Epithelial cell of prostate (primary cell): ENCODE measurements at regions not wholly inside any gene's neighbourhood (a gene's known extent, or its start where the extent isn't known, plus 50 kb on each side); places are given as distances from the start of the nearest gene placed in this dataset.
"Not testable (repeated sequence)": the region's sequence is repeated elsewhere in the genome, so short reads cannot be mapped to it uniquely, and the experiment has no call there.

Experiments used
- DNase-seq: peaks from one replicate; pipeline ENCODE4 v3.0.0-alpha.2; 2011; ENCODE audit warnings: low read depth, low spot score
- H3K27ac ChIP-seq: fragments of 450-650 bp; 2 replicates; pipeline ENCODE4 v1.5.1; 2017; ENCODE audit warnings: mild to moderate bottlenecking

DNA sequence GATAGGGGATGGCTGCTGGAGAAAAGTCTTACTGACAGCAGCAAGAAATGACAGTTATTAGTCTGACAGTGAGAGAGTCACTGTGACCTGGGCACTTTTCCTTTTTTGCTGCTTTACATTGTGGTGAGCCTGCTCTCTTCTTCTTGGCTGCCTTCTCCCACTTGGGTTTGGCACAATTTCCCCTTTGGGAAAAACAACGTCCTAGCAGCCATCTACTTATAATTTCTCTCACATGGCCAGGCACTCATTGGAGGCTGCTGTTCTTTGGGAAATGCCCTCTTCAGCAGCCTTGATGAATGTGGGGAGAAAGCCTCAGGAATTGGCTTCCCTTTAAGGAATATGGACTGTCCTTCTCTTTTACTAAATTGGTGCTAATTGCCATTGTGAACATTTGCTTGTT is 60.4 kb upstream of the SLC1A4 start:
- DNase-seq, result no peak
- H3K27ac ChIP-seq, result no peak overlapping the region

DNA sequence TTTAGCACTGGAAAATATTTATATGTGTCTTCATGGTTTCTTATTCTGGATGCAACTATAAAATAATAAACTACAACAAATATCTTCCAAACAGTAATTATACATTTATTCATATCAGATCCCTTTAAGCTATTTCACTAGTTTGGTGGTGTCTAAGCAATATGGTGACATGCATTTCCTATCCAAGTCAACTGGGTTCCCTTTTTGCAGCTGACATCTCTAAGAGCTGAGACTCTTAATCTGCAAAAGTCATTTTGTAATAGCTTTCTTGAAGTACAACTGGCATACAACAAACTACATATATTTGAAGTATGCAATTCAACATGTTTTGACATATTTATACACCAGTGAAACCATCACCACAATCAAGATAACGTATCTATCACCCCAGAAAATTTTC is 59.9 kb upstream of the SLC1A4 start:
- no peak for DNase-seq
- no peak overlapping the region for H3K27ac ChIP-seq

DNA sequence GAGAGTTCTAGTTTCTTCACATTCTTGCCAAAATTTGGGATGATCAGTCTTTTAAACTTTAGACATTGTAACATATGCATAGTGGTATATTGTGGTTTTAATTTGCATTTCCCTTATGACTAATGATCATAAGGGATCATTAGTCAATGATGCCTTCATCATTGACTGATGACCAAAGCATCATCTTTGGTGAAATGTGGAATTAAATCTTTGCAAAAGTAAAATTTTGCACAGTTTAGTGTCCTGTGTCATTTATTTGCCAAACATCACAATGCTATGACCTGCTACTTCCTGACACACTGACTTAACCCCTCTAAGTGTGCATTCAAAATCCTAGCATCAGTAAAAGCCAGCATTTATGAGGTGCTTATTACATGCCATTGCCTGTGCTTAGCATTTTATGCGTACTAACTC is 58.9 kb upstream of the SLC1A4 start:
- no peak overlapping the region for H3K27ac ChIP-seq
- DNase-seq, result no peak

DNA sequence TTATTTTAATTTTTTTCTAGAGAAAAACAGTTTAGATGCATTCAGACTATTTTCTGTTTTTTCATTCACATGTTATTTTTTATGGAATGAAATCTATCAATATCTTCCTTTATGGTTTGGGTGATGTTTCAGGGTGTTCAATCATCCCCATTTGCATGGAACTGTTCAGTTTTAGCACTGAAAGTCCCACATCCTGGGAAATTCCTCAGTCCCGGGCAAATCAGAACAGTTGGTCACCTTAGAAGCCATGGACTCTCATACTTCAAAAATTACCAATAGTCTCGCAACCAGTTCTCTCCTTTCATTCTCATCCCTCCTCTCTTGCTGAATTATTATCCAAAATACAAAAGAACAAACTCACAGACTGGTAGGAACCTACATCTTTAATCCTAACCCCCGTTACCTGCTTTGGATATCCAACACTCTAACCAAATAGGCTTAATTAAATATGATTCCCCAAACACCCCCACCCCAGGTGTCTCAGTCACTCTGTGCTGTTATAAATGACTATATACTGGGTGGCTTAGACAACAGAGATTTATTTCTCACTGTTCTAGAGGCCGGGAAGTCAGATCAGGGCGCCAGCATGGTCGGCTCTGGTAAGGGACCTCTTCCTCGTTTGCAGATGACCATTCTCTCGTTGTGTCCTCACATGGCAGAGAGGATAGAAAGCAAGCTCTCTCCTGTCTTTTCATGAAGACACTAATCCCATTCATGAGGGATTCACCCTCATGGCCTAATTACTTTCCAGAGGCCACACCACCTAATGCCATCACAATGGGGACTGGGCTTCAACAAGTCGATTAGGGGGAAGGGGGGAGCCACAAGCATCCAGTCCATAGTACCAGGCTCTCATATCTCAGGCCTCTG is 57.7 kb upstream of the SLC1A4 start:
- DNase-seq, result no peak
- no peak overlapping the region for H3K27ac ChIP-seq

DNA sequence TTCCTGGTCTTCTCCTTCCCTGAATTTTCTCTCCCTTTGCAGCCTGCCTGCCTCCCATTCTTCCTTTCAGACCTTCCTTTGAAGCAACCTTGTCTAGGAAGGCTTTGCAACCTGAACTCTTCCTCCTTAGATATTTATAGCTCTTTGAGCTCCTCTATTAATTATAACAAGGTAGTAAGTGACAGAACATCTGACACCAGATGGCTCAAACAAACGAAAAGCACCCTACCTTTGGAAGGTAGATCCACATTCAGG is 57.2 kb upstream of the SLC1A4 start:
- H3K27ac ChIP-seq, result no peak overlapping the region

DNA sequence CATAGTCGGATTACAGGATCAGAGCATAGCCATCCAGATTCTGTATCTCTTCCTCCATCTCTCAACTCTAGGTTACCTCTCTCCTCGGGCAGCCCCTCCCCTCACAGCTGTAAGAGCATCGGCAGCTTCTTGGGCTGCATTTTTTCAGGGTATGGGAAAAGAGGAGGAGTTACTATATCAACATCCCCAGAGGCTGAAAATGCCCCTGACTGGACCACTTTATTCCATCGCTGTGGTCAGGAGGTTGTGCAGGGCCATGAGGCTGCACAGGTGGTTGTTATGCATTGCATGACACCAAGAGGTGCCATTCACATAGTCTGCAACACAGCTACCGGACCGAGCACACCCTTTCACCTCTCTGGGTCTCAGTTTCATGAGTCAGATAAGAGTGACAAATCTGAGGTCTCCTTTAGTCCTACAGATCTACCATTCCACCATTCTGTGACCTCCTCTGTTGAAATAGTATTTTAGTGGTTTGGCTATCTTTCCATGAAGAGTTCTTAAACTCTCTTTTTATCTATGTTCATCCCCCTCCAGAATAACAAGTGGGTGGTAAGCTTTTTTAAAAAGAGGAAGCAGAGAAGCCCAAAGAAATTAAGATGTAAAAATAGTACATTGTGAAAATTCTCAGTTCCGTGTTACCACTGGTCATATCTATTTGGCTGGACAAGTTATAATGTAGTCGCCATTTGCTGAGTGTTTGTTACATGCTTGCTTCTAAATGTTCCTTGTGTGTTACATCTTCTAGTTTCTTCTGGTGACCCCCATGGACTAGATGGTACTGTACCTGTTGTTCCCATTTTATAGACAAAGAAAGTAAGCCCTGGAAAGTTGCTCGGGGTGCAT is 56.6 kb upstream of the SLC1A4 start:
- no peak for DNase-seq
- H3K27ac ChIP-seq, result no peak overlapping the region

More for the DNA sequence above, 57.2 kb upstream of the SLC1A4 start:
- no peak for DNase-seq

DNA sequence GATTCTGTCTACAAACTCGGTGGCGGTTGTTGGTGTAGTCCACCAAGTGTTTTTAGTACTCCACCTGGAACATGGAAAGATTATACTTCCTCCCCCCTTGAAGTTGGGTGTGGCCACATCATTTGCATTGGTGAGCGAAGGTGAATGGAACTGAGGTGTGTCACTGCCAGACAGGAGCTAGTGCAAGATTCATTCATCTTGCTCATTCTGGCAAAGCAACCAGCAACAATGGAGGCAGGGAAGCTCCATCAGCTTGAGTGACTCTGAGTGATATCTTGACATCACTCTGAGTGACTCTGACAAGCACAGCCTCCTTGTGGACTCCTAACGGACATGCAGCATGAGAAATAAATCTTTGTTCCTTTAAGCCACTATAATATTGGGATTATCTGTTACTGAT is 54.7 kb upstream of the SLC1A4 start:
- no peak overlapping the region for H3K27ac ChIP-seq
- no peak for DNase-seq

DNA sequence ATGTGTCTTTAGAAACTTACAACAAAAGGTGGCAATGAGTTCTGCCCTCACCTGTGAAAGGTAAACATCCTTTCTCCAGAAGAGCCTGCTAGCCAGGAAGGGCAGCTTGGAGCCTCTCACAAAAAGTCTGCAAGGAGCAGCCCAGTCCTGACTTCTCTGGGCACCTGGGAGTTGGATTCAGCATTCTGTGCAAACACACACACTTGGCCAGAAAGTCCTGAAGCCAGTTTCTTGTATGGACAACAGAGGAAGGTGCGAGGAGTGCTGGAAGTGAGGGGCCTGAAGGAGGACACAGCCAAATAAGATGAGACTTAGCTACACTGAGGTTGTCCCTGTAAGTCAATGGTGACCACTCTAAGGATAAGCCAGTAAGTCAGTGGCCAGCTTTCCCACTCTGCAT is 52.4 kb upstream of the SLC1A4 start:
- no peak for DNase-seq
- H3K27ac ChIP-seq, result no peak overlapping the region

DNA sequence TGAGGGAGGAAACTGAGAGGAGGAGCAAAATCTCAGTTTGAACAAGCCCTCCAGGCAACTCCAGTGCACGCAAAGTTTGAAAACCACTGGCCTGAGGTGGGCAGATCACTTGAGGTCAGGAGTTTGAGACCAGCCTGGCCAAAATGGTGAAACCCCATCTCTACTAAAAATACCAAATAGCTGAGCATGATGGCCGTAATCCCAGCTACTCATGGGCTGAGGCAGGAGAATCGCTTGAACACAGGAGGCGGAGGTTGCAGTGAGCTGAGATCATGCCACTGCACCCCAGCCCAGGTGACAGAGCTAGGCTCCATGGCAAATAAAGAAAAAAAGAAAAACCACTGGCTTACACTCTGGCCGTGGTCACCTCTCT is 51.9 kb upstream of the SLC1A4 start:
- not testable (repeated sequence) for H3K27ac ChIP-seq, DNase-seq

DNA sequence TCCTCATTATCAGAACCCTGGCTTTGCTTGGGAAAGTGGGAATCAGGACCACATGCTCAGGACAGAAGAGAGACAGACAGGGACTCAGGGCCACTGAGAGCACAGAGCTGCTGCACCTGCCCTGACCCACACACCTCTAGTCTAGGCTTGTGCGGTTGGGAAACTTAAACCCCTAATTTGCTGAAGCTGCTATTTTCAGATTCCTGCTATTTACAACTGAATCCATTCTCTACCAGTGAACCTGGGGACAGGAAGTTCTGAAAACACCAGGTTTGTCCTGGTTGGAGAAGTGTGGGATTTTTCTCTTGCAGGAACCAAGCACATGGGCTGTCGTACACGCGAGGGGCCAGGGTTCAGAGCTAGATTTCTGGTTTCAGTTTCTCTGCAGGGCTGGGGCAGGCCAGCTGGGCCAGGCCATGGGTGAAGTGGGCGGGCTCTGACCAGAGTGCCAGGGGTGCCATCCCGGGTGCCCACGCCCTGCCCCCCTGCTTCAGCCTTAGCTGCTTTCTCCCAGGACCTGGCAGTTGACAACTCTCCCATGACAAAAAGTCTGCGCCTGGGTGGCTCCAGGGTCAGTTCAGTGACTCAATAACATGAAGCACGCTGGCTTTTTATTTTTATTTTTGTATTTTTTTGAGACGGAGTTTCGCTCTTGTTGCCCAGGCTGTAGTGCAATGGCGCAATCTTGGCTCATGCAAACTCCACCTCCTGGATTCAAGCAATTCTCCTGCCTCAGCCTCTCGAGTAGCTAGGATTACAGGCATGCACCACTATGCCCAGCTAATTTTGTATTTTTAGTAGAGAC is 51.3 kb upstream of the SLC1A4 start:
- H3K27ac ChIP-seq, result no peak overlapping the region
- no peak for DNase-seq

DNA sequence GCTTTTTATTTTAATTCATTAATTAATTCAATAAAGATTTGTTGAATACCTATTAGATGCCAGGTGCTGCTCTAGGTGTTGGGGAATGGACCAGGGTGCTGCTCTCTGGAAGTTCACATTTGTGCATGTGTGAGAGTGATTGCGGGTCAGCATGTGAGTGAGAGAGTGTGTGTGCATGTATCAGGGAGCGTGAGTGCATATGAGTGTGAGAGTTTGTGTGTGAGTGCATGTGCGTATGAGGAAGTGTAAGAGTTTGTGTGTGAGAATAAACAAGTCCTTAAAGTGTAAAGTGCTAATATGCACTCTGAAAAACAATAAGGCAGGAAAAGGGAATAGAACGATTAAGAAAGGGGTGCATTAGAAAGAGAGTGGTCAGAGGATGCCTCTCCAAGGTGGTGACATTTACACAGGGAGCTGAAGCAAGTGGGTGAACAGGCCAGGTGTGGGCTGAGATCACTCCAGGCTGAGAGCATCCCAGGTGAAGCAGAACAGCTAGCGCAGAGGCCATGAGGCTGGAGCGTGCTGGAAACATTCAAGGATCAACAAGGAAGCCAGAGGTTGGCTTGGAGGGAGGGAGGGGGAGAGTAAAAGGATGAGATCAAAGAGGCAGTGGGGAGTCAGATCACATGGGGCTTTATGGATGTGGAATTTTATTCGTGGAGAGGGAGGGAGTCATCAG is 50.5 kb upstream of the SLC1A4 start:
- H3K27ac ChIP-seq, result no peak overlapping the region
- DNase-seq, result no peak

DNA sequence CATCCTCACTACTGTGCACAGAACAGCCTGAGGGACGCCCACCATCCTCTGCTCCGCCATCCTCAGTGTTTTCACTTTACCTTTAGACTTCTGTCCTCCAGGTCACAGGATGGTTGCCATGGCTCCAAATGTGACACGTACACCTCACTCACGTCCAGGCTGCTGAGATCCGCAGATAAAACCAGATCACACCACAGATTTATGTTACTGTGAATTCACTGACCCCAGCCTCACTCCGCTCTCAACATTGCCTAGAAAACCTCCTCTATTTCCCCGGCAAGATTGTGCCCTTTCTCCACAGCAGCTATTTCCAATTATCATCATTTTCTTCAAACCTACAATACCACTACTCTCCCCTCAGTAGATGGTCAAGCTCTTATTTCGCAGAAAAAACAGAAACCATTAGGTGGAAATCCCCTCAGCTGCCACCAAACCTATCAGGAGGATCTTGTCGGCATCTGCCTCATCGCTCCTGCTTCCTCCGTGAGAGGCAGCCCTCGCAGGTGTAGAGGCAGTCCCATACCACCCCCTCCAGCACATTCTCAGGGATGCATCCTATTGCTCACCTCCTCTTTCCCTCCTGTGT is 49.8 kb upstream of the SLC1A4 start:
- no peak for DNase-seq
- no peak overlapping the region for H3K27ac ChIP-seq
